Naive thymus-derived CD4-positive, alpha-beta T cell (primary cell): ENCODE measurements at regions not wholly inside any gene's neighbourhood (a gene's known extent, or its start where the extent isn't known, plus 50 kb on each side); places are given as distances from the start of the nearest gene placed in this dataset.

Source experiments
- ATAC-seq: fragments of 150-1000 bp; cut with Tn5 transposase; 2 replicates; pipeline ENCODE4 v1.10.0; 2021; ENCODE audit warnings: mild to moderate bottlenecking, moderate library complexity
- CTCF ChIA-PET: fragments of 350-600 bp; sonication (Branson Sonifier 250); formaldehyde crosslinking; loops from one replicate; lab custom pipeline; 2021; ENCODE audit warnings: antibody characterized with exemption; lab: Charles Lee
- POLR2A ChIA-PET: fragments of 350-600 bp; sonication (Branson Sonifier 250); formaldehyde crosslinking; loops from one replicate; lab custom pipeline; 2021; ENCODE audit warnings: antibody characterized with exemption, inconsistent platforms; lab: Charles Lee
- DNase-seq, 9 donors: peaks; one replicate each; pipeline versions ENCODE4 v3.0.0 to v3.0.0-alpha.2; 2020 to 2022; ENCODE audit warnings: mixed read lengths in 1 of 9
- H3K27ac ChIP-seq: one replicate; pipeline ENCODE4 v1.7.0; 2013; ENCODE audit warnings: mild to moderate bottlenecking, low read depth, low read length, moderate library complexity
- H3K27me3 ChIP-seq, 2 donors: one replicate each; pipeline ENCODE4 v1.7.0; 2013; ENCODE audit warnings: low read length in 2 of 2, mild to moderate bottlenecking in 2 of 2, moderate library complexity in 2 of 2; ENCODE audit not compliant: control insufficient read depth in 2 of 2, insufficient read depth in 2 of 2
- H3K36me3 ChIP-seq, 3 experiments: 1 replicate in 2 of 3; 2 replicates in 1 of 3; pipeline ENCODE4 v1.7.0; 2013; ENCODE audit warnings: low read length in 3 of 3, mild to moderate bottlenecking in 3 of 3, moderate library complexity in 1 of 3; ENCODE audit not compliant: insufficient read depth in 3 of 3, control insufficient read depth in 2 of 3
- H3K4me1 ChIP-seq, 2 donors: one replicate each; pipeline ENCODE4 v1.7.0; 2013; ENCODE audit warnings: low read length in 2 of 2, mild to moderate bottlenecking in 2 of 2, moderate library complexity in 1 of 2; ENCODE audit not compliant: control insufficient read depth in 2 of 2, insufficient read depth in 2 of 2
- H3K4me3 ChIP-seq: 2 replicates; pipeline ENCODE4 v1.7.0; 2013; ENCODE audit warnings: mild to moderate bottlenecking, low read length
- H3K9me3 ChIP-seq, 3 experiments: 1 replicate in 2 of 3; 2 replicates in 1 of 3; pipeline ENCODE4 v1.7.0; 2013; ENCODE audit warnings: low read length in 3 of 3; ENCODE audit not compliant: control insufficient read depth in 2 of 3
- H3K27ac Mint-ChIP-seq, 9 donors: one replicate each; pipeline ENCODE4 v1.8.0; 2020 to 2022; ENCODE audit warnings: mixed read lengths in 9 of 9, mild to moderate bottlenecking in 8 of 9, moderate library complexity in 5 of 9, inconsistent platforms in 2 of 9
- H3K27me3 Mint-ChIP-seq, 5 donors: one replicate each; pipeline ENCODE4 v1.8.0; 2021 to 2022; ENCODE audit warnings: mixed read lengths in 5 of 5, mild to moderate bottlenecking in 1 of 5
- H3K36me3 Mint-ChIP-seq, 5 donors: one replicate each; pipeline ENCODE4 v1.8.0; 2020 to 2022; ENCODE audit warnings: mixed read lengths in 5 of 5, mild to moderate bottlenecking in 3 of 5, inconsistent platforms in 1 of 5
- H3K4me1 Mint-ChIP-seq, 7 donors: one replicate each; pipeline ENCODE4 v1.8.0; 2020 to 2022; ENCODE audit warnings: mixed read lengths in 7 of 7, mild to moderate bottlenecking in 3 of 7, inconsistent platforms in 1 of 7
- H3K4me3 Mint-ChIP-seq, 10 donors: one replicate each; pipeline ENCODE4 v1.8.0; 2020 to 2022; ENCODE audit warnings: mild to moderate bottlenecking in 10 of 10, mixed read lengths in 10 of 10, moderate library complexity in 6 of 10, inconsistent platforms in 2 of 10
- H3K9me3 Mint-ChIP-seq, 11 donors: one replicate each; pipeline ENCODE4 v1.8.0; 2020 to 2022; ENCODE audit warnings: mixed read lengths in 11 of 11, mild to moderate bottlenecking in 4 of 11, inconsistent platforms in 1 of 11, moderate library complexity in 1 of 11
- intact Hi-C, 2 donors: fragments of 100-400 bp; cut with micrococcal nuclease; formaldehyde crosslinking; loops; one replicate each; pipeline ENCODE4 v1.15.1; 2023

- H3K27me3 ChIP-seq: no peaks in the 10 kb centered on the region
- Mint-ChIP-seq H3K36me3 (peaks cover 5 to 51% (median 10%) of the 10 kb centered on the region in 5 donors), H3K4me3 (no peak overlapping the region), H3K4me1 (peaks cover 5 to 11% (median 9%) of the 10 kb centered on the region in 7 donors), H3K27me3 (no peaks in the 10 kb centered on the region), H3K9me3 (no peaks in the 10 kb centered on the region), H3K27ac (no peak overlapping the region)
- H3K4me3 ChIP-seq: no peak overlapping the region
- intact Hi-C loops: no loop called here
- H3K27ac ChIP-seq: no peak overlapping the region
- no peak for DNase-seq
- H3K9me3 ChIP-seq: no peaks in the 10 kb centered on the region
- ChIA-PET POLR2A (no interaction called here), CTCF (no interaction called here)
- ATAC-seq: no peak
- peaks cover 0 to 4% of the 10 kb centered on the region in 2 donors for H3K4me1 ChIP-seq
- H3K36me3 ChIP-seq: peaks cover 0 to 41% (median 4%) of the 10 kb centered on the region in 3 experiments
These were observed 76.0 kb downstream of the DOP1B start for GRCh38 chr21:36232641-36233040.

GRCh38 chr21:36235058-36235582 lies 78.5 kb downstream of the DOP1B start:
- ChIA-PET POLR2A (no interaction called here), CTCF (interaction anchor here (0.6 kb wide), 2 partner anchors 51 to 94 kb away, joined by 3 read pairs; no protein-coding TSS in a partner anchor)
- Histone ChIP-seq H3K27me3 (no peaks in the 10 kb centered on the region), H3K27ac (no peak overlapping the region), H3K36me3 (peaks cover 0 to 44% (median 4%) of the 10 kb centered on the region in 3 experiments), H3K4me1 (peaks cover 0 to 4% of the 10 kb centered on the region in 2 donors), H3K4me3 (no peak overlapping the region), H3K9me3 (no peaks in the 10 kb centered on the region)
- DNase-seq (no peak), ATAC-seq (no peak)
- Mint-ChIP-seq H3K9me3 (no peaks in the 10 kb centered on the region), H3K4me3 (no peak overlapping the region), H3K27ac (no peak overlapping the region), H3K4me1 (peaks cover 5 to 11% (median 10%) of the 10 kb centered on the region in 7 donors), H3K36me3 (peaks cover 5 to 41% (median 11%) of the 10 kb centered on the region in 5 donors), H3K27me3 (no peaks in the 10 kb centered on the region)
- intact Hi-C loops: no loop called here

GRCh38 chr21:36236052-36236730 lies 79.6 kb downstream of the DOP1B start:
- Mint-ChIP-seq H3K4me1 (peaks cover 5 to 15% (median 10%) of the 10 kb centered on the region in 7 donors), H3K4me3 (no peak overlapping the region), H3K9me3 (no peaks in the 10 kb centered on the region), H3K27ac (no peak overlapping the region), H3K27me3 (no peaks in the 10 kb centered on the region), H3K36me3 (peaks cover 5 to 32% (median 11%) of the 10 kb centered on the region in 5 donors)
- H3K4me1 ChIP-seq: peaks cover 0 to 4% of the 10 kb centered on the region in 2 donors
- intact Hi-C loops: no loop called here
- ATAC-seq (no peak), DNase-seq (no peak)
- H3K27me3 ChIP-seq: no peaks in the 10 kb centered on the region
- peaks cover 0 to 34% (median 4%) of the 10 kb centered on the region in 3 experiments for H3K36me3 ChIP-seq
- H3K4me3 ChIP-seq: no peak overlapping the region
- H3K9me3 ChIP-seq: no peaks in the 10 kb centered on the region
- H3K27ac ChIP-seq: no peak overlapping the region
- POLR2A ChIA-PET: no interaction called here
- CTCF ChIA-PET: interaction anchor here (1.1 kb wide), 1 partner anchor 23 kb away, joined by 5 read pairs; no protein-coding TSS in a partner anchor

GRCh38 chr21:36237441-36237840 lies 80.8 kb downstream of the DOP1B start:
- Histone ChIP-seq H3K4me3 (no peak overlapping the region), H3K9me3 (no peaks in the 10 kb centered on the region), H3K4me1 (peaks cover 0 to 4% of the 10 kb centered on the region in 2 donors), H3K27me3 (no peaks in the 10 kb centered on the region), H3K27ac (no peak overlapping the region), H3K36me3 (peaks cover 0 to 27% (median 4%) of the 10 kb centered on the region in 3 experiments)
- Mint-ChIP-seq H3K4me3 (no peak overlapping the region), H3K9me3 (no peaks in the 10 kb centered on the region), H3K4me1 (peaks cover 5 to 15% (median 10%) of the 10 kb centered on the region in 7 donors), H3K36me3 (peaks cover 5 to 28% (median 10%) of the 10 kb centered on the region in 5 donors), H3K27me3 (no peaks in the 10 kb centered on the region), H3K27ac (no peak overlapping the region)
- intact Hi-C loops: no loop called here
- DNase-seq (no peak), ATAC-seq (no peak)
- ChIA-PET CTCF (no interaction called here), POLR2A (no interaction called here)

GRCh38 chr21:36239585-36239984 lies 80.4 kb upstream of the MORC3 start:
- ChIA-PET CTCF (no interaction called here), POLR2A (no interaction called here)
- Histone ChIP-seq H3K4me3 (no peak overlapping the region), H3K9me3 (no peaks in the 10 kb centered on the region), H3K4me1 (no peaks in the 10 kb centered on the region), H3K27ac (no peak overlapping the region), H3K36me3 (peaks cover 0 to 20% (median 4%) of the 10 kb centered on the region in 3 experiments), H3K27me3 (no peaks in the 10 kb centered on the region)
- intact Hi-C loops: no loop called here
- H3K27ac Mint-ChIP-seq: no peak overlapping the region
- H3K36me3 Mint-ChIP-seq: peaks cover 0 to 22% (median 13%) of the 10 kb centered on the region in 5 donors
- H3K4me3 Mint-ChIP-seq: no peak overlapping the region
- peaks cover 0 to 9% (median 0%) of the 10 kb centered on the region in 7 donors for H3K4me1 Mint-ChIP-seq
- no peaks in the 10 kb centered on the region for H3K27me3 Mint-ChIP-seq
- ATAC-seq (no peak), DNase-seq (no peak)
- H3K9me3 Mint-ChIP-seq: no peaks in the 10 kb centered on the region

GRCh38 chr21:36241717-36242116 lies 78.3 kb upstream of the MORC3 start:
- DNase-seq: no peak
- Mint-ChIP-seq H3K36me3 (peaks cover 0 to 39% (median 8%) of the 10 kb centered on the region in 5 donors), H3K4me3 (no peak overlapping the region), H3K4me1 (peaks cover 0 to 8% (median 0%) of the 10 kb centered on the region in 7 donors), H3K27ac (peak overlapping the region in 1 of 9 donors; percentile 1), H3K9me3 (no peaks in the 10 kb centered on the region), H3K27me3 (no peaks in the 10 kb centered on the region)
- Histone ChIP-seq H3K27me3 (no peaks in the 10 kb centered on the region), H3K4me1 (no peaks in the 10 kb centered on the region), H3K4me3 (no peak overlapping the region), H3K27ac (no peak overlapping the region), H3K36me3 (peaks cover 4 to 40% (median 10%) of the 10 kb centered on the region in 3 experiments), H3K9me3 (no peaks in the 10 kb centered on the region)
- intact Hi-C loops: no loop called here
- ChIA-PET POLR2A (interaction anchor here (0.8 kb wide), 1 partner anchor 47 kb away, joined by 4 read pairs; no protein-coding TSS in a partner anchor), CTCF (no interaction called here)
- ATAC-seq: no peak
